HG02981 (cell line): ENCODE measurements at regions not wholly inside any gene's neighbourhood (a gene's known extent, or its start where the extent isn't known, plus 50 kb on each side); places are given as distances from the start of the nearest gene placed in this dataset.
A peak's percentile ranks its signal among the peaks of the same experiment; 100 is the strongest.

Source experiments
- ATAC-seq: cut with Tn5 transposase; IDR thresholded peaks from one replicate; pipeline ENCODE4 v1.9.1; 2021; ENCODE audit warnings: mild to moderate bottlenecking, moderate library complexity; ENCODE audit not compliant: unreplicated experiment

DNA sequence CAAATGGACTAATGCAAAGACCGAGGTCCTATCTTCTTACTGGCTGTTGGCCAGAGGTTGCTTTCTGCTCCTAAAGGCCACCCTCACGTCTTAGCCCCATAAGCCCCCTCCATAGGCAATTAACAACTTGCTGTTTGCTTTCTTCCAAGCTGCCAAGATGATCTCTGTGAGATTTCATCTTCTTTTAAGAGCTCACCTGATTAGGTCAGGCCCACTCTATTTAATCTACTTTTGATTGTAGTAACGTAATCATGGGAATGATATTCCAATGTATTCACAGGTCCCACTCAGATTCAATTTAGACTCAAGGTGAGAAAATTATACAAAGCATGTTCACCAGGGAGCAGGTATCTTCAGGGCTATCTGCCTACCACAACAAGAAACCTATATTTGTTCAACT, 84.4 kb upstream of the RAD23B start:
- ATAC-seq = no peak

DNA sequence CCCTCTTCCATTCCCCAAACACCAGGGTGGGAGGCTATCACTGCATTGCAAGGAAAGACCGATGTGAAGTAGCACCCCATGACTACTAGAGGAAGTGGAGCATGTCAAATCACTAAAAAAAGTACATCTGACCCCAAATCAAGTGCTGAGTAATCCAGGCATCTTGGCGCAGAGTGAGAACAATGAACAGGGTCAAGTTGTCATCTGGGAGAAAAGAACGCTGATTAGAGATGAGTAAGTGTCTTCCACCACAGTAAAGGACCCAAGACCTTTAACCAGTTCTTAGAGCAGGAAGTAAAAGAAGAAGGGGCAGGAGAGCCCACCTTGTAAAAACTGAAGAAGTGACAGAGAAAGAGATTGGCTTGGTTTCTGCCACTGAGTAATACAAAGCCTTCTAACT, 75.0 kb upstream of the RAD23B start:
- no peak for ATAC-seq

DNA sequence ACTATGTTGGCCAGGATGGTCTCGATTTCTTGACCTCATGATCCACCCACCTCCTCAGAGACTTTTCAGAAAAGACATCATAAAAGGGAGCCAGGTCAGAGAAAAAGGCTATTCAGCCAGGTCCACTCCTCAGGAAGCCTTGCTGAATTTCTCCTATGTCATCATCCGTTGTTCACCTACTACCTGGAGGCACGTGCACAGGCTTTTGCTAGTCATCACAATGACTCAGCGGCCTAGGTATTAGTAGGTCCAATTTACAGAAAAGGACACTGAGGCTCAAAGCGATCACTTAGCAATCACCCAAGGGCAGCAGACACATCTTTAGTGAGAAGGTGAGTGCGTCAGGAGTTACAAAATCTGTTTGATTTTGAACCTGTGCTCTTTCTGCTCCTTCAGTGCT, 72.3 kb upstream of the RAD23B start:
- no peak for ATAC-seq

DNA sequence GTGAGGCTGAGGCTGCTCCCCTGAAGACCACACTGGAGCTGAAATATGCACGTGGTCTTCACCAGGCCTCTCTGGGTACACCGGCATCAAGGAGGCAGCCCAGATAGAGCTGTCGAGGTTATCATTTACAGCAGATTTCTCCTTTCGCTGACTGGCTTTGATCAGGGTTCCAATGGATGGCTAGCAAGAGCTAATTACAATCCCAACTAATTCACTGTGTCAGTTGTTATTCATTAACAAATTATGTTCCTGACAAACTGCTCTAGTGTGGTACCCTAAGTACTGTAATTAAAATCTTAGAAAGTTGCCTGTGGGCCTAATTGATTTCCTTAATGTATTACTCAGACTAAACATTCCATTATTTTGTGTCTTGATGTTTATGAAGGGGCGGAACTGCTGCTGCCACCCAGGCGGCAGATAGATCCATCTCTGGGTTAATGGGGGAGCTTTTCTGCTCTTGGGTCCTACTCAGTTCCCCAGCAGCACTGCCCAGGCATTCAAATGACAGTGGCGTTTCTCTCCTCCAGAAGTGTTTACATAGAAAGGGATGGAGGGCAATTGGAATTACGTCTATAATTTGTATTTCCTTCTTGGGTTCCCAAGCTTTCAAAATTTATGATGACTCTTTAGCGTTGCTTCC, 71.7 kb upstream of the RAD23B start:
- no peak for ATAC-seq

DNA sequence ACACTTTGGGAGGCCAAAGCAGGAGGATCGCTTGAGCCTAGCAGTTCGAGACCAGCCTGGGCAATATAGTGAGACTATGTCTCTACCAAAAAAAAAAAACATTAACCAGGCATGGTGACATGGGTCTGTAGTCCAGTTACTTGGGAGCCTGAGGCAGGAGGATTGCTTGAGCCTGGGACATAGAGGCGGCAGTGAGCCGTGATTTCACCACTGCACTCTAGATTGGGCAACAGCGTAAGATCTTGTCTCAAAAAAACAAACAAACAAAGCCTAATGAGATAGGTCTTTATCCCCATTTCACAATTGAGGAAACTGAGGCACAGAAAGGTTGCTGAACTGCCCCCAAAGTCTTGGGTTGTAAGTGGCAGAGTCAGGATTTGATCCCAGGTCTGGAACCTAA, 70.5 kb upstream of the RAD23B start:
- ATAC-seq = no peak

DNA sequence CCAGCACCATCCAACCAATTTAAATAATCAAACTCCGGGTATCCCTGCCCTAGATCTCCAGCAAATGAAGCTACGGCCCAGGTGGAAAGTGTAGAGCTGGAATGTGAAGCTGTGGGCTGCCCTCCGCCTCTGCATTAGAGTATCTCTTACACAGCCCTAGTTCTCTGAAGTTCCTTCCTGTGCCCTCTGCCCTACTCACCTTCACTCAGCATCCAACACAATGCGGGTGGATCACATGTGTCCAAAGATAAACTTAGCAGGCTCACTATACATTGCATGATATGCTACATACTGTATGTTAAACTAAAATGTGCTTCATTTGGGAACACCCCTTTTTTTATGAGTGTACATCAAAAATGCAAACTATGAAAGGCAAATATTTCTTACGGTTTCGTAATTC, 70.0 kb upstream of the RAD23B start:
- peak; percentile 13 for ATAC-seq

DNA sequence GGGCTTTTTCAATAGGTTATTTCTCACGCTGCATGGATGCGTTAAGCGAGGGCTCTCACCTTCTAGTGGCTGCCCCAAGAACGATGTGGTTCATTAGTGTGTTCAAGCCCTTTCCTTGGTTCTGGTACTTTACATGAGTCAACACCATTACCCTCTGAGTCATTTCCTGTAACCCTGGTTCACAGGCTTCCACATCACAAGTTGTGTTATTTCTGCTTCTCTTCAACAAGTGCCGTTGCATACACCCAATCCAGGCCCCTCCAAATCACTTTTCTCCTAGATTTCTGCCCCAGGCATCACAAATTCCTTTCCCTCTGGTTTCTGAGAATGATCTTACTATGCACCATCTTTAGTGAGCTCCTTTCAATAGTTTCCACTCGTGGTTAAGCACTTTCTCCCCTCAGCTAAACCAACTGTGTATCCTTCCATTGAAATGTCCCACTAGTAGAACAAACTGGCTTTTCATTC, 69.5 kb upstream of the RAD23B start:
- peak; percentile 87 for ATAC-seq

DNA sequence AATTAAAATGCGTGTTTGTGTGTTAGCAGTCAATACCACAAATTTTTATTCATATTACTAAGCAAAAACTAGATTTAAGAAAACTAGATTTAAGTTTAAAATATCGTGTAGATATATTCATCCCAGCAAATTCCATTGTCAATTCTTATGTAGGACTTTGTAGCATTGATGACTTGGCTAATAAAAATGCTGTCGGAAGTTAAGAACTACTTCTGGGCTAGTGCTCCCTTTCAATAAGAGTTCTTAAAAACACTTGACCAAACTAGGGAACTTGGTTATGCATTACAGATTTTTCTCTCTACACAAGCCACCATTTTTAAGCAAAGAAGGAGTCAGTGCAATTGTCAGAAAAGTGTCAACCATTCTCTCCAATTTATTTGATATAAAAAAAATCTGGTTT, 68.7 kb upstream of the RAD23B start:
- ATAC-seq = no peak

DNA sequence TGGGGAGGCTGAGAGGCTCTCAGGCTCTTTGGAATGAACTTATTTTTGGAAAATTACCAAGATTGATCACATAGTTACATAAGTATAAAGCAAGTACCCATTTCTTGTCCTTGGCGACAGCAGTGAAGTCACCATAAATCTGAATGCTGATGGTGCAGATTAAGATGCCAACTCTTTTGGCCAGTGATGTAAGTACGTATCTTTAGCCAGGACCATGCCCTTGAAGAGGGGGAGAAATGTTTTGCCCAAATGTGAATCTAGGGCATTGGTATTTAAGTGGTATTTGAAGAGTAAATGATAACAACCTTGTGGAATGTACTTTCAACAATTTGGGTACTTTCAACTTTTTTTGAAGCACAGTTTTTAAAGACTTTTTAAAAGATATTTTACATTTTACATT, 68.2 kb upstream of the RAD23B start:
- no peak for ATAC-seq

DNA sequence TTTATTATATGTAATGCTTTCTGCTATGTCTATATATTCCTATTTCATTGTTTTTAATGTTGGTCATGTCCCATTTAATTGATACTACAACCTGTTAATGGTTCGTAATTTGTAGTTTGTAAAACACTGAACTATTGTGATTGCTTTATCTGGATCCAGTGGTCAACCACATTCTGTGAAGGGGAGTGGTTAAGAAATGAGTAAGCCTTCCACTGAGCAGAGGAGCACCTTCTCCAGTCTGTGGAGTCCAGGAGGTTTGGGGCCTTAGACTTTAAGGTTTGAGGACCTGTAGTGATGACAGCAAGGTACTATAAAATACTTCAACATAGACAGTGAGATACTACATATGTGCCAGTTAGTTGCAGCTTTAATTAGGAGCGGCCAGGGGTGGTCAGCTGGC, 67.7 kb upstream of the RAD23B start:
- ATAC-seq = no peak

DNA sequence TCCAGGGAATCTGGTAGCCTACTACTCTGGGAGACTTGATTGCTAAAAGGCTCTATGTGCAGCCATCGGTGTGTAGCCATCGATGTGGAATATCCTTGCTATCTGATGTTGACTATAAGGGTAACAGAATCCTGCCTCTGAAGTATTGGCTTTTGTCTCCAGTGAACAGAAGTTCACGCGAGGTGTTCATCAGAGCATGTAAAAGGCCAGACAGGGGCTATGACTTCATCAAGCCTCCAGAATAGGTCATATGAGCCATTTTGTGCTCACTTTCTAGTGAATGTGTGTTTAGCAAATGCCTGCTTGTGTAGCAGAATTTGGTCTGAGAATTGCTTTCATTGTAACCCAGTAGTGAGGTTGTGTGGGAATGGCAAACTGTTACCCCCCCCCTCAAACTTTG, 66.8 kb upstream of the RAD23B start:
- ATAC-seq = no peak

DNA sequence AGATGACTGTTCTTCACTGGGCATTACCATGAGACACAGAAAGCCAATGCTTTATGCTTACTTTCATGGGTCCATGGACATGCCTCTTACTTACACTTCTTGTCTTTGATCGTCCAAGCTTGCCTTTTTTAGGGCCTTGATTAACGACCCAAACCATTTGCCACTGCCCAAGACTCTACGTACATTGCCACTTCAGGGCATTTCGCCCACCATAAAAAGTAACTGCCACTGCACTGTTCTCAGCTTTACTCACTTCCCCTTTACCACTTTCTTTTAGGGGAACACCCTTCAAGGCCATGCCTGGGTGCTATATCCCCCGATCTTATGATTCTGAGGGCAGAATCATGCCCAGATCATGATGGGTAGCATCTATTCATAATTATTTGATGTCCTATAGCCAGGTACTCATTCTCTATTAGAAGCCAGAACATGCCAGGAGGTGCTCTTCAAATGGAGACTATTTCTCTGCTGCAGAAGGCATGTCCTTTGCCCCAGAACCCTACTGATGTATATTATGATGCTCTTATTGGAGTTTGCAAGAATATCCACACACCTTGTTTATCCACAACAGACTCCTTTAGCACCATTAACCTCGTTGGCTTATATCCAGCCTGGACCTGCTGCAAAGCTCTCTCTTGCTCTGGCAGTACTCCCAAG, 64.1 kb upstream of the RAD23B start:
- peak; percentile 77 for ATAC-seq

DNA sequence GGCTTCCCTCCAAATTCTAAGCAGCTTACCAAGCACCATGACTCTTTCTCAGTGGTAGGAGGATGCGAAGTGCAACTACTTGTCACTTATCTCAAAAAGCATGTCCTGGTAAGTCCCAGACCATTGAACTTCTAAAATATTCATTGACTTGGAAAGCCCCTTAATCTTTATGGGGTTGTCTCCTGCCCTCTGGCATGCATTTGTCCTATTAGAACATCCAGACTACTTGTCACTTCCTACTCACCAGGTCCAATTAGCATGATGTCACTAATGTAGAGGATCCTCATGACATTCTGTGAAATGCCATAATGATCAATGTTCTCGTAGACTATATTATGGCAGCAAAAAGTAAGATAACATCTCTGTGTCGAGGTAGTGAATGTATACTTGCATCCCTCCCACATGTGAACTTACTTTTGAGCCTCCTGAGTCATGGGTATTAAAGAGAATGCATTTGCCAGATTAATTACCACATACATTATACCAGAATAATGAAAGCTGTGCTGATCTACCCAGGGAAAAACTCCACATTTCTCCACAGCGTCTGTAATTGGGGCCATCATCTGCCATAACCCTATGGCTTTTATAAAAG, 63.5 kb upstream of the RAD23B start:
- peak; percentile 40 for ATAC-seq

DNA sequence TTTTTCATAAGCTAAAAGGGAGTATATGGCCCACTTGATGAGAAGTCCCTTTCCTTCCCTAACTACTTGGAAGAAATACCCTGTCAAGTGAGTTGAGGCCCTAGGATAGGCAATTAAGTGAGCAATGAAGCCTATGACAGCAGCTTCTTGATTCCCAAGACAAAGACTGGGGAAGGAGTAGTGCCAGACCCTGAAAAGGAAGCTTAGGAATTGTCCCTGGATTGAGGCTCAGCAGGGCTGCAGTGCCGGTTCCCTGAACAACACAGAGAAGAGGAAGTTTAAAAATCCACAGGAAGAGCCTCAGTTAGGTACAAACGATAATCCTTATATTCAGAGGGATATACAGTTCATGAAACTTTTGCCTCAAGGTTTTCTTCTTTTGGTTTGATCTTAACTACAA, 61.8 kb upstream of the RAD23B start:
- no peak for ATAC-seq

DNA sequence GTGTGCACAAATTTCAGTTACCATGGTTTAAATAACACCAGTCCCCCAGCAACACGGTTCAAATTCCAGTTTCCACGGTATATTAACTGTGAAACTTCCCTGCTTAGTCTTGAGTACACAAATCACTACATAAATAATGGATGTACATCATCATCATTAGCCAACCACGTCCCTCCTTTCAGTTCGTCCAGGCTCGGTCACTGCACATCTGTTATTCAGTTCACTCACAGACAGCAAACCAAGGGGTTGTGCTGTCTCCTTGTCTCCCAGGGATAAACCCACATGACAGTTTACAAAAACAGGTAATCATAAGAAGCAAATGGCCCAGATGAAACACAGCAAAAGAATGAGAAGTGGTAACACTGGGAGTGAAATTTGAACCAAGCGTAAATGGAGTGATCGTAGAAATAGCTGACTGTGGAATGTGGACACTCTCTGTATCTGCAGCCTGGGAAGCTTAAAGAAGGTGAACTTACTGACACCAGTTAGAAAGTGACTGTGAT, 61.0 kb upstream of the RAD23B start:
- no peak for ATAC-seq

DNA sequence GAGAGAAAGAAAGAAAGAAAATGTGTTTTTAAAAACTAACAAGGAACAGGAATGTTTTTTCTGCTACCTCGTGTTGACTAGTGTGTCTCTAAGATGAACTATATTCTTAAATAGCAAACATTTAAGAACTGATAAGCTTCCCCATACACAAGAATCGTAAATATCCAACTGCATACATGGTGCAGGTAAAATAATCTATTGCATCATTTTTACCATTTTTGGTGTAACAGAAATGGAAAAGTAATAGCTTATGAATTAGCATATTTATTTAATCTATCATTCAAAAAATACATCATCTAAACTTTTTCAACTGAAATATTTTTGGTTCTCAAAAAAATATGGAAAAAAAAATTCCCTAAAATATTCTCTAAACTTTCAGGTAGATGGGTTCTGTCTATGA, 59.7 kb upstream of the RAD23B start:
- ATAC-seq = no peak

DNA sequence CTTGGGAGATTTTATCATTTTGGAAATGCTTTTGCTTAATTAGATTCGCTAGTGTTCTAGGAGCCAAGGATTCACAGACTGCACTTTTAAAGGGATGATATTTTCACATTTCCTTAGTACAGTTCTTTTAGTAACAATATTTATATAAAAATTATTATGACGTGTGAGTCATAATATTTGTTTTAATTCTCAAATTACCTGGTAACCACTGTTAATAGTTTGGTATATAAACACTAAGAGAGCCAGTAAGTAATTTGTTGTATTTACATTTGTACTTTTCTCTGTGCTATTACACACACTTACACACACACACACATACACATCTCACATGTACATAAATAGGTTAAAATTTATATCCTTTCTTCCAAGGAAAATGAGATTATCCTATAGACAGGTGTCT, 58.8 kb upstream of the RAD23B start:
- no peak for ATAC-seq

DNA sequence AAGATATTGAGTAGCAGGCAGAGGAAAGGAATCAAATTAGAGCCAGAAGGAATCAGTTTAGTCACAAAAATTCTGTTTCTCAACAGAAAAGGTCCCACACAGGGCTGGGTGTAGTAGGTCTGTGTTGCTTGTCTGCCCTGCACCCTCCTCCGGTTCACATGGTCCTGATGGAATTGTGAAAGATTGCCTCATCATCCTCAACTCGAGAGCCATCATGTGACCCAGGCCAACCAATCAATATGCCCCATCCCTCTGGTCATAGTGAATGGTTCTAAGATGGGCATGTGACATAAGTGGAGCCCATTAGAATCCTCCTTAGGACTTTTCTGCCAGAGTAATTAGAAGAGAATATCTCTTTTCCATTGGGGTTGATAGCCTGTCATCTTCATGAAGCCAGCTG, 56.7 kb upstream of the RAD23B start:
- ATAC-seq = no peak

DNA sequence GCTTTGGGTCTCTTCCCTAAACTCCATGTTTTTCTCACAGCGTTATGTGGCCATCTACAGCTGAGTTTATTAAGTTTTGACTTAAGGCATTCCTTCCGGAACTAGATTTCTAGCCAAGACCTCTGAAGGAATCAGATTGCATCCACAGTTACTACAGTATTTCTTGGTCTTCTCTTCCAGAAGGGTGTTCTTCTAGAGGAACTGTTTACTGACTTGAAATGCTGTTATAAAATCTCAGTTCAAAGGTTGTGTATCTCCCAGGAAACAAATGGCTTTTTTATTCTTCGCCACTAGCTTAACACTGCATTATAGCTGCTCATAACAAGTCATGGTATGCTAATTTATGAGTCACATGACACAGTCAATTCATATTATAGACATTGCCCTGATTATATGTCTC, 55.3 kb upstream of the RAD23B start:
- ATAC-seq = no peak

DNA sequence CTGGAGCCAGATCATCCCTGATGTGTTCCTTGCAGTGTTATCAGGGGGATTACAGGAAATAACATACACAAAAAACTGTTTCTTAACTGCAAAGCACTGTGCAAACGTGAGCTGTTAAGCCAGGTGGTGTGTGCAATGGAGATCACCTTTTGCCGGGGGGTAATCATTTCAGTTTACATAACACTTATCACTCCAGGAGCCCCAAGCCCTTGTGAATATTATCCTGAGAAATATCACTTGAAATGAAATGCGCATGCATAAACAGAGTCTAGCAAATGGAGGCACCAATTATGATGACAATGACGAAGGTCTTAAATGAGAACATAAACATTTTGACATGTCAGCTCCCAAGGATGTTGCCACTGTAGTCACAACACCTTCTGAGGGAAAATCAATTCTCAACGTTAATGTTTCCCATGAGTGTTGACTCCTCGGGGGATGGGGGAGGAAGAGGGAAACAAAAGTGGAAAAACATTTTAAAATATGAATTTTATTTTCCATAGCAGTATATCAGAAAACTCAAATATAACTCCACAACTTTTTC, 54.5 kb upstream of the RAD23B start:
- no peak for ATAC-seq

DNA sequence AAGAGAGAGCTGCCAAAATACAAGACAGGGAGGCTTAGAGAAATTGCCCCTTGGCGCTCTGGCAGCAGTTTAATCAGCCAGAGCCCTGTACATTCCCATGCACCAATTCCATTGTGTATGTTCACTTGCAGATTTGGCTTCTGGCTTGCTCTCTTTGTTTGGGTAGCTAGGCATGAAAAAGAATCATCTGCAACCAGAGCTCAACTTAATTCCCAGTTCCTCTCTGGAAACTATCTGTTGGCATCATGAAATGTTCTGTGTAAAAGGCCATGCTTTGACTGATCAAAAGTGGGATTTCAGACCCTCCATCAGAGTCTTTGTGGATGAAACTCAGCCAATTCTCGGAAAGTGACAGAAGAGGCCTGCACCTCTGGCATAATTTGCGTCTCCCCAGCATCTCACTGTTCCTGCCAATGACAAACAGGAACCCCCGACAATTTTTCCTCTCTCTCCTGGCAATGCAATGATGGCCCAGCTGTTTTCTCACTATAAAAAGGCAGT, 53.8 kb upstream of the RAD23B start:
- ATAC-seq = no peak
